SK-N-SH treated with all-trans-retinoic acid at 6 μM for 48 hours (cell line): ENCODE measurements at regions not wholly inside any gene's neighbourhood (a gene's known extent, or its start where the extent isn't known, plus 50 kb on each side); places are given as distances from the start of the nearest gene placed in this dataset.
"Not testable (repeated sequence)": the region's sequence is repeated elsewhere in the genome, so short reads cannot be mapped to it uniquely, and the experiment has no call there.

Source experiments
- ATAC-seq: fragments of 200-7000 bp; cut with Tn5 transposase; 3 replicates; pipeline ENCODE4 v1.9.1; 2020; ENCODE audit warnings: mild to moderate bottlenecking, moderate library complexity
- ARNTL ChIP-seq: fragments of 450-650 bp; formaldehyde crosslinking; IDR thresholded peaks from 2 replicates; pipeline ENCODE4 v1.5.0; 2020; ENCODE audit warnings: low read depth, mild to moderate bottlenecking, moderate library complexity, borderline replicate concordance
- BACH2 ChIP-seq: fragments of 250-450 bp; sonication (Bioruptor Pico); IDR thresholded peaks from 2 replicates; pipeline ENCODE4 v1.9.0; 2021; ENCODE audit warnings: mild to moderate bottlenecking, borderline replicate concordance
- CREB5 ChIP-seq: fragments of 250-450 bp; sonication (Bioruptor Pico); IDR thresholded peaks from 2 replicates; pipeline ENCODE4 v1.5.1; 2020; ENCODE audit warnings: low read depth, mild to moderate bottlenecking, moderate library complexity
- CSDC2 ChIP-seq: fragments of 250-450 bp; sonication (Bioruptor Pico); IDR thresholded peaks from 2 replicates; pipeline ENCODE4 v1.5.0; 2020; ENCODE audit warnings: mild to moderate bottlenecking, moderate library complexity
- CSRNP3 ChIP-seq: fragments of 250-450 bp; sonication (Bioruptor Pico); IDR thresholded peaks from 2 replicates; pipeline ENCODE4 v1.5.1; 2021; ENCODE audit warnings: mild to moderate bottlenecking, moderate library complexity
- ESRRG ChIP-seq: fragments of 250-450 bp; sonication (Bioruptor Pico); IDR thresholded peaks from 2 replicates; pipeline ENCODE4 v1.6.1; 2021; ENCODE audit warnings: mild to moderate bottlenecking
- GLIS3 ChIP-seq: fragments of 250-450 bp; sonication (Bioruptor Pico); IDR thresholded peaks from 2 replicates; pipeline ENCODE4 v1.5.0; 2020; ENCODE audit warnings: mild to moderate bottlenecking, moderate library complexity
- ISL1 ChIP-seq: fragments of 250-450 bp; sonication (Bioruptor Pico); IDR thresholded peaks from 2 replicates; pipeline ENCODE4 v2.1.2; 2022; ENCODE audit warnings: mild to moderate bottlenecking, moderate library complexity
- OSR1 ChIP-seq: fragments of 250-450 bp; sonication (Bioruptor Pico); IDR thresholded peaks from 2 replicates; pipeline ENCODE4 v1.8.0; 2022; ENCODE audit warnings: moderate library complexity, mild to moderate bottlenecking, inconsistent platforms
- PATZ1 ChIP-seq: fragments of 250-450 bp; sonication (Bioruptor Pico); IDR thresholded peaks from 2 replicates; pipeline ENCODE4 v1.8.0; 2020; ENCODE audit warnings: mild to moderate bottlenecking, moderate library complexity, borderline replicate concordance
- POU6F1 ChIP-seq: fragments of 250-450 bp; sonication (Bioruptor Pico); IDR thresholded peaks from 2 replicates; pipeline ENCODE4 v1.8.0; 2021; ENCODE audit warnings: low read depth, mild to moderate bottlenecking, moderate library complexity, borderline replicate concordance
- PPARA ChIP-seq: fragments of 250-450 bp; sonication (Bioruptor Pico); IDR thresholded peaks from 2 replicates; pipeline ENCODE4 v1.5.0; 2020; ENCODE audit warnings: mild to moderate bottlenecking, borderline replicate concordance
- RARB ChIP-seq: fragments of 250-450 bp; sonication (Bioruptor Pico); IDR thresholded peaks from 2 replicates; pipeline ENCODE4 v1.8.0; 2021; ENCODE audit warnings: mild to moderate bottlenecking, moderate library complexity
- SNAI2 ChIP-seq: fragments of 250-450 bp; sonication (Bioruptor Pico); IDR thresholded peaks from 2 replicates; pipeline ENCODE4 v1.5.0; 2020; ENCODE audit warnings: mild to moderate bottlenecking, moderate library complexity
- TCF4 ChIP-seq: fragments of 250-450 bp; sonication (Bioruptor Pico); IDR thresholded peaks from 2 replicates; pipeline ENCODE4 v1.8.0; 2021; ENCODE audit warnings: mild to moderate bottlenecking, moderate library complexity, borderline replicate concordance
- TOX ChIP-seq: fragments of 250-450 bp; sonication (Bioruptor Pico); IDR thresholded peaks from 2 replicates; pipeline ENCODE4 v1.8.0; 2021; ENCODE audit warnings: mild to moderate bottlenecking, moderate library complexity, borderline replicate concordance
- TSHZ2 ChIP-seq: fragments of 250-450 bp; sonication (Bioruptor Pico); IDR thresholded peaks from 2 replicates; pipeline ENCODE4 v1.5.0; 2020; ENCODE audit warnings: mild to moderate bottlenecking, moderate library complexity
- ZC3H10 ChIP-seq: fragments of 250-450 bp; sonication (Bioruptor Pico); IDR thresholded peaks from 2 replicates; pipeline ENCODE4 v1.5.1; 2021; ENCODE audit warnings: mild to moderate bottlenecking, moderate library complexity
- ZFP30 ChIP-seq: fragments of 450-650 bp; formaldehyde crosslinking; IDR thresholded peaks from 2 replicates; pipeline ENCODE4 v1.5.0; 2022; ENCODE audit warnings: mild to moderate bottlenecking, moderate library complexity
- ZNF565 ChIP-seq: fragments of 450-650 bp; formaldehyde crosslinking; conservative IDR thresholded peaks from 2 replicates; pipeline ENCODE4 v1.5.0; 2020; ENCODE audit warnings: low read depth, mild to moderate bottlenecking, moderate library complexity
- ZNF70 ChIP-seq: fragments of 450-650 bp; formaldehyde crosslinking; IDR thresholded peaks from 2 replicates; pipeline ENCODE4 v1.5.0; 2020; ENCODE audit warnings: mild to moderate bottlenecking, moderate library complexity
- ZNF8 ChIP-seq: fragments of 450-650 bp; formaldehyde crosslinking; IDR thresholded peaks from 2 replicates; pipeline ENCODE4 v1.5.0; 2020; ENCODE audit warnings: mild to moderate bottlenecking, moderate library complexity

- TF ChIP-seq CSDC2 (no peak), TCF4 (no peak), OSR1 (CRISPR knock-in tag) (no peak), RARB (CRISPR knock-in tag) (no peak), ZC3H10 (no peak), TOX (no peak), SNAI2 (CRISPR knock-in tag) (no peak), ZNF8 (CRISPR knock-in tag) (no peak), PATZ1 (no peak), ZFP30 (CRISPR knock-in tag) (no peak), POU6F1 (no peak), ZNF70 (CRISPR knock-in tag) (no peak), ZNF565 (no peak), ARNTL (CRISPR knock-in tag) (no peak), ISL1 (CRISPR knock-in tag) (no peak), GLIS3 (no peak), ESRRG (no peak), CSRNP3 (CRISPR knock-in tag) (no peak)
- ATAC-seq, result no peak
Observed at GRCh38 chr3:181919375-181919774, 207.7 kb downstream of the SOX2 start.

- TF ChIP-seq RARB (CRISPR knock-in tag) (no peak), ISL1 (CRISPR knock-in tag) (no peak), OSR1 (CRISPR knock-in tag) (no peak), SNAI2 (CRISPR knock-in tag) (no peak), ZNF8 (CRISPR knock-in tag) (no peak), ZNF565 (no peak), TCF4 (no peak), GLIS3 (no peak)
- ATAC-seq, result no peak
Observed at GRCh38 chr3:181920409-181920808, 208.7 kb downstream of the SOX2 start.

- no peak for ATAC-seq
- TF ChIP-seq ARNTL (CRISPR knock-in tag), result no peak
- no peak for TF ChIP-seq GLIS3
- TF ChIP-seq PATZ1, result no peak
- TF ChIP-seq TCF4, result no peak
- no peak for TF ChIP-seq TOX
- no peak for TF ChIP-seq BACH2 (CRISPR knock-in tag)
- no peak for TF ChIP-seq CREB5 (CRISPR knock-in tag)
- no peak for TF ChIP-seq TSHZ2 (CRISPR knock-in tag)
- no peak for TF ChIP-seq PPARA (CRISPR knock-in tag)
- no peak for TF ChIP-seq ZNF565
- TF ChIP-seq ISL1 (CRISPR knock-in tag), result no peak
- TF ChIP-seq ZNF70 (CRISPR knock-in tag), result no peak
- no peak for TF ChIP-seq CSDC2
- no peak for TF ChIP-seq ZC3H10
- TF ChIP-seq POU6F1, result no peak
- TF ChIP-seq, all 23 proteins: peak for 0
Observed at GRCh38 chr3:181921220-181921619, 209.5 kb downstream of the SOX2 start.

- not testable (repeated sequence) for ATAC-seq
Observed at GRCh38 chr3:181925841-181926240, 214.1 kb downstream of the SOX2 start.
